ENCODE measurements at regions not wholly inside any gene's neighbourhood (a gene's known extent, or its start where the extent isn't known, plus 50 kb on each side); places are given as distances from the start of the nearest gene placed in this dataset.

GRCh38 chr9:2506321-2506720 lies 115.3 kb upstream of the VLDLR start:
- TF ChIP-seq CTCF (conservative IDR thresholded peaks at IDR 0.05; ENCODE audit: low read depth in 2 of 2), result no peak
- no peak for TF ChIP-seq ZNF114 (CRISPR knock-in tag; IDR thresholded peaks at IDR 0.05)
- TF ChIP-seq STAT1 (IDR thresholded peaks at IDR 0.05; ENCODE audit: unreplicated experiment), result no peak
- no peak for TF ChIP-seq EZH2 (IDR thresholded peaks at IDR 0.05; ENCODE audit: low read depth, unreplicated experiment)
- TF ChIP-seq, protein P1, sequence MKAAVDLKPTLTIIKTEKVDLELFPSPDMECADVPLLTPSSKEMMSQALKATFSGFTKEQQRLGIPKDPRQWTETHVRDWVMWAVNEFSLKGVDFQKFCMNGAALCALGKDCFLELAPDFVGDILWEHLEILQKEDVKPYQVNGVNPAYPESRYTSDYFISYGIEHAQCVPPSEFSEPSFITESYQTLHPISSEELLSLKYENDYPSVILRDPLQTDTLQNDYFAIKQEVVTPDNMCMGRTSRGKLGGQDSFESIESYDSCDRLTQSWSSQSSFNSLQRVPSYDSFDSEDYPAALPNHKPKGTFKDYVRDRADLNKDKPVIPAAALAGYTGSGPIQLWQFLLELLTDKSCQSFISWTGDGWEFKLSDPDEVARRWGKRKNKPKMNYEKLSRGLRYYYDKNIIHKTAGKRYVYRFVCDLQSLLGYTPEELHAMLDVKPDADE (IDR thresholded peaks at IDR 0.05), result no peak
- TF ChIP-seq JUNB (IDR thresholded peaks at IDR 0.05; ENCODE audit: unreplicated experiment), result no peak
- no peak for TF ChIP-seq POLR2AphosphoS5 (IDR thresholded peaks at IDR 0.05; ENCODE audit: low read depth)
- no peak for TF ChIP-seq EZH2phosphoT487 (IDR thresholded peaks at IDR 0.05; ENCODE audit: unreplicated experiment)
- no peak for TF ChIP-seq ZNF462 (CRISPR knock-in tag; IDR thresholded peaks at IDR 0.05)
- no peak for TF ChIP-seq REST (IDR thresholded peaks at IDR 0.05; ENCODE audit: unreplicated experiment)
- no peak for TF ChIP-seq CREB1 (CRISPR knock-in tag; IDR thresholded peaks at IDR 0.05; ENCODE audit: low read depth)
